NCI-H748 treated with DMSO at 0.1 percent for 48 hours (cell line): ENCODE measurements at regions not wholly inside any gene's neighbourhood (a gene's known extent, or its start where the extent isn't known, plus 50 kb on each side); places are given as distances from the start of the nearest gene placed in this dataset.

Experiments
- DNase-seq: peaks from one replicate; lab custom pipeline; 2025; lab: John Stamatoyannopoulos, UW

- DNase-seq: no peak
Measured at GRCh38 chr11:113579292-113579940, 104.2 kb upstream of the DRD2 start.

- DNase-seq: no peak
Measured at GRCh38 chr11:113578715-113579250, 103.6 kb upstream of the DRD2 start.

- no peak for DNase-seq
Measured at GRCh38 chr11:113578033-113578380, 102.8 kb upstream of the DRD2 start.

GRCh38 chr11:113577356-113578032 is 102.3 kb upstream of the DRD2 start:
- DNase-seq: peak; percentile 10

GRCh38 chr11:113574586-113574985 is 99.4 kb upstream of the DRD2 start:
- no peak for DNase-seq

GRCh38 chr11:113574171-113574570 is 99.0 kb upstream of the DRD2 start:
- DNase-seq: peak; percentile 26

- DNase-seq: no peak
Measured at GRCh38 chr11:113572136-113572735, 97.0 kb upstream of the DRD2 start.

- DNase-seq: no peak
Measured at GRCh38 chr11:113571531-113571930, 96.3 kb upstream of the DRD2 start.

- DNase-seq: no peak
Measured at GRCh38 chr11:113570906-113571305, 95.7 kb upstream of the DRD2 start.

GRCh38 chr11:113569391-113569790 is 94.2 kb upstream of the DRD2 start:
- no peak for DNase-seq

- DNase-seq: peak; percentile 30
Measured at GRCh38 chr11:113568566-113568965, 93.4 kb upstream of the DRD2 start.

- no peak for DNase-seq
Measured at GRCh38 chr11:113567867-113568544, 92.8 kb upstream of the DRD2 start.

GRCh38 chr11:113567097-113567496 is 91.9 kb upstream of the DRD2 start:
- no peak for DNase-seq

GRCh38 chr11:113564527-113565130 is 89.4 kb upstream of the DRD2 start:
- no peak for DNase-seq

- no peak for DNase-seq
Measured at GRCh38 chr11:113563766-113564526, 88.7 kb upstream of the DRD2 start.

GRCh38 chr11:113562981-113563461 is 87.8 kb upstream of the DRD2 start:
- DNase-seq: no peak

GRCh38 chr11:113562576-113562975 is 87.4 kb upstream of the DRD2 start:
- DNase-seq: no peak

GRCh38 chr11:113557926-113558325 is 82.7 kb upstream of the DRD2 start:
- DNase-seq: no peak

GRCh38 chr11:113556036-113556435 is 80.8 kb upstream of the DRD2 start:
- no peak for DNase-seq

- no peak for DNase-seq
Measured at GRCh38 chr11:113555071-113555619, 79.9 kb upstream of the DRD2 start.

GRCh38 chr11:113554526-113554925 is 79.3 kb upstream of the DRD2 start:
- no peak for DNase-seq
